HUES48 (cell line): ENCODE measurements at regions not wholly inside any gene's neighbourhood (a gene's known extent, or its start where the extent isn't known, plus 50 kb on each side); places are given as distances from the start of the nearest gene placed in this dataset.
"Not testable (repeated sequence)": the region's sequence is repeated elsewhere in the genome, so short reads cannot be mapped to it uniquely, and the experiment has no call there.

Experiments used
- H3K27ac ChIP-seq: one replicate; pipeline ENCODE4 v1.7.0; 2013; ENCODE audit warnings: low read depth, low read length, inconsistent platforms
- H3K27me3 ChIP-seq: 2 replicates; pipeline ENCODE4 v1.6.1; 2013; ENCODE audit warnings: mild to moderate bottlenecking, low read length; ENCODE audit not compliant: control insufficient read depth, insufficient read depth
- H3K36me3 ChIP-seq: 2 replicates; pipeline ENCODE4 v1.6.1; 2013; ENCODE audit warnings: low read length; ENCODE audit not compliant: control insufficient read depth, insufficient read depth
- H3K4me1 ChIP-seq: 2 replicates; pipeline ENCODE4 v1.6.1; 2013; ENCODE audit warnings: mild to moderate bottlenecking, low read length; ENCODE audit not compliant: control insufficient read depth, insufficient read depth
- H3K4me3 ChIP-seq: 2 replicates; pipeline ENCODE4 v1.5.1; 2013; ENCODE audit warnings: mild to moderate bottlenecking, low read depth, low read length
- H3K9ac ChIP-seq: 2 replicates; pipeline ENCODE4 v1.6.1; 2013; ENCODE audit warnings: mild to moderate bottlenecking, low read depth, low read length, moderate library complexity
- H3K9me3 ChIP-seq: 2 replicates; pipeline ENCODE4 v1.6.1; 2013; ENCODE audit warnings: low read length; ENCODE audit not compliant: control insufficient read depth, insufficient read depth

DNA sequence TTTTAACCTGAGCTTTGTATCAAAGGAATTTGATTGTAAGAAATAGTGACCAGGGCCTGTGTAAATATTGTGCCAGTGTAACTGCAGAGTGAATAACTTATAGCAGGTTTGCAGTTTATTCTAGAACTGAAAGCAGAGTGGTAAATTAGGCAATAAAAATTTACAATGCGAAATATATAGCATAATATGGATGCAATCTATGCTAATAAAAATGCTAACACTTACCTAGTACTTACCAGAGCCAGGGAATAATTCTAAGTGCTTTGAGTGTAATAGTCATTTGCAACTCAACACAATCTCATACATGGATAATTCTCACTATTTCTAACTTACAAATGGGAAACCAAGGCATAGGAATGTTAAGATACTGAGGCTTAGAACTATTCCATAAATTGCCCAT is 303.4 kb downstream of the ISL1 start:
- Histone ChIP-seq H3K4me1 (peaks cover 19% of the 10 kb centered on the region), H3K9ac (no peak overlapping the region), H3K27ac (no peak overlapping the region)

DNA sequence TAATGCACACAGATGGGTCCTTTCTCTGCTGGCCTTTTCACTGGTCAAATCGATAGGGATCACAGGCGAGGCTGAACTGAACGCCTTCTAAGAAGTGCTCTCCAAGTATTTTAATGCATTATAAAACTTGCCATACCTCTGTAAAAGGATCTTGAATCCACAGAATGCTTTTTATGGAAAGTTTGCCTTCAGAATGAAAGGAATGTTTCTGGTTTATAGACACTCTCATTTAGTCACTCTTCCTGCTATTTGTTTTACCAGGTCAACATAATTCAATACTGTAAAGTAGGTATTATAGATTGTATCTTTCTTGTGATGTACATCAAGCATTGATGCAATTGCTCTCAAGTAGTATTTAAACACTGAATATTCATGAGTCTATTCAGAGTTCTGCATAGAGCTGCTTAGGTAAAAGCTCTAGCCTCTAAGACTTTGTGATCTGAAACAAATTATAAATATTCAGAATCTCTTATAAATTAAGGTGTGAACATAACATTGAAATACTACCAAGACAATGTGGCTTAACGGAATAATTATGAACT is 308.4 kb downstream of the ISL1 start:
- Histone ChIP-seq H3K27me3 (no peaks in the 10 kb centered on the region), H3K4me1 (peaks cover 4% of the 10 kb centered on the region), H3K27ac (no peak overlapping the region), H3K4me3 (no peak overlapping the region), H3K36me3 (no peaks in the 10 kb centered on the region), H3K9me3 (no peaks in the 10 kb centered on the region; the same call in none of the 2 replicates), H3K9ac (no peak overlapping the region)

More for the DNA sequence above, 303.4 kb downstream of the ISL1 start:
- Histone ChIP-seq H3K27me3 (no peaks in the 10 kb centered on the region), H3K9me3 (no peaks in the 10 kb centered on the region; the same call in none of the 2 replicates), H3K36me3 (no peaks in the 10 kb centered on the region), H3K4me3 (no peak overlapping the region)

DNA sequence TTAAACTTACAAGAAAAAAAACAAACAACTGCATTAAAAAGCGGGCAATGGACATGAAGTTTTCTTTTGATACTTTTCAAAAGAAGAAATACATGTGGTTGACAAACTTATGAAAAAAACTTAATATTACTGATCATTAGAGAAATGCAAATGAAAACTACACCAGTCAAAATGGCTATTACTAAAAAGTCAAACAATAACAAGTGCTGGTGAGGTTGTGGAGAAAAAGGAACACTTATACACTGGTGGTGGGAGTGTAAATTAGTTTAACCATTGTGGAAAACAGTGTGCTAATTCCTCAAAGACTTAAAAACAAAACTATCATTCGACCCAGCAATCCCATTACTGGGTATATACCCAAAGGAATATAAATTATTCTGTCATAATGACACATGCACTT is 311.6 kb downstream of the ISL1 start:
- Histone ChIP-seq H3K36me3 (no peaks in the 10 kb centered on the region), H3K9me3 (no peaks in the 10 kb centered on the region; the same call in 1 of the 2 replicates), H3K27ac (no peak overlapping the region), H3K27me3 (no peaks in the 10 kb centered on the region), H3K4me1 (no peaks in the 10 kb centered on the region), H3K9ac (no peak overlapping the region), H3K4me3 (no peak overlapping the region)

DNA sequence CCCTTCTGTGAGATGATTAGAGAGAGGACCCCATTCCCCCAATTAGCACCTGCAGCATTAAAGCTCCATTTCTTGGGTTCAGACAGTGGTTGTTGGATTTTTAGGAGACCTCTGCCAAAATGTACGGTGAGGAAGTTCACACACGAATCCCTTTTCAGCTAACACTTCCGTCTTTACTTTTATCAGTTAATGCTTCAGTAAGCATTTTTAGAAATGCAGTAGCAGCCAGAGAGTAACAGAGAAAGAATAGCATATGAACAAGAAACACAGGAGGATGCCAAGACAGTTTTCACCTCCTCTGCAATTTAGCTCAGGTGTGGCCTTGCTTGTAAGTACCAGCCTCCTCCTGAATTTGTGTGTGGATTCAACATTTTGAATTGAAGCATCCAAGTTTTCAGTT is 312.9 kb downstream of the ISL1 start:
- no peaks in the 10 kb centered on the region for H3K4me1 ChIP-seq
- no peak overlapping the region for H3K27ac ChIP-seq
- H3K27me3 ChIP-seq: no peaks in the 10 kb centered on the region
- H3K4me3 ChIP-seq: no peak overlapping the region
- no peaks in the 10 kb centered on the region; the same call in 1 of the 2 replicates for H3K9me3 ChIP-seq
- H3K36me3 ChIP-seq: no peaks in the 10 kb centered on the region
- H3K9ac ChIP-seq: no peak overlapping the region

DNA sequence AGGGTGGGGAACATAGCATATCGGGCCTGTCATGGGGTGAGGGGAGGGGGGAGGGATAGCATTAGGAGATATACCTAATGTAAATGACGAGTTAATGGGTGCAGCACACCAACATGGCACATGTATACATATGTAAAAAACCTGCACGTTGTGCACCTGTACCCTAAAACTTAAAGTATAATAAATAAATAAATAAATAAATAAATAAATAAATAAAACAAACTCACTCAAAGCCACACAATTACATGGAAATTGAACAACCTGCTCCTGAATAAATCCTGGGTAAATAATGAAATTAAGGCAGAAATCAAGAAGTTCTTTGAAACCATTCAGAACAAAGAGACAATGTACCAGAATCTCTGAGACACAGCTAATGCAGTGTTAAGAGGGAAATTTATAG is 318.8 kb downstream of the ISL1 start:
- not testable (repeated sequence) for H3K9me3 ChIP-seq, H3K4me3 ChIP-seq, H3K27me3 ChIP-seq, H3K27ac ChIP-seq, H3K36me3 ChIP-seq, H3K9ac ChIP-seq, H3K4me1 ChIP-seq

DNA sequence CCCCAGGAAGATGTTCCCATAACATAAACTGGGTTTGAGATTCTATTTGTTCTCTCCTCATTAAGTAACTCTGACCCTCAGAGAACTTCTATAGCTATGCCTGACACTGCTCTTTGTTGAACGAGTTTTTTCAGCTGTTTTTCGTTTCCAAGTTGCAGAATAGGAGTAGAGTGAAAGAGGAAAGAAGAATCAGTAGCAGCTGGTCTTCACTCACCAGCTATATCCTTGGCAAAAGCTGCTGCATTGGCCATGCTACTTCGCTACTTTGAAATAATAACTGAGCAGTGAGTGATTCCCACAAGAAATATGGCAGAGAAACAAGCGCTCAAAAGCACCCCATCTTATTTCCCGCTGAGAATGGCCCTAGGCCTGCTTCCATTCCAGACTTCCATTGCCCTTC is 329.0 kb downstream of the ISL1 start:
- Histone ChIP-seq H3K27me3 (no peaks in the 10 kb centered on the region), H3K4me1 (no peaks in the 10 kb centered on the region), H3K4me3 (no peak overlapping the region)

DNA sequence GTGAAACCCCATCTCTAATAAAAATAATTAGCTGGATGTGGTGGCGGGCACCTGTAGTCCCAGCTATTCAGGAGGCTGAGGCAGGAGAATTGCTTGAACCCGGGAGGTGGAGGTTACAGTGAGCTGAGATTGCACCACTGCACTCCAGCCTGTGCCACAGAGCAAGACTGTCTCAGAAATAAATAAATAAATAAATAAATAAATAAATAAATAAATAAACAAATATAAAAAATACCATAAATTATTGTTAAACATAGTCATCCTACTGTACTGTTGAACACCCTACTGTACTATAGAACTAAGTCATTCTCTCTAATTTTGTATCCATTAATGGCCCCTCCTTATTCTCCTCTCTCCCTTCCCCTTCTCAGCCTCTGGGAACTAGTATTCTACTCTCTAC is 332.2 kb downstream of the ISL1 start:
- not testable (repeated sequence) for H3K27me3 ChIP-seq, H3K9me3 ChIP-seq, H3K9ac ChIP-seq, H3K27ac ChIP-seq, H3K4me1 ChIP-seq, H3K36me3 ChIP-seq, H3K4me3 ChIP-seq

More for the DNA sequence above, 329.0 kb downstream of the ISL1 start:
- no peaks in the 10 kb centered on the region for H3K36me3 ChIP-seq
- H3K9me3 ChIP-seq: no peaks in the 10 kb centered on the region
- no peak overlapping the region for H3K9ac ChIP-seq
- no peak overlapping the region for H3K27ac ChIP-seq

DNA sequence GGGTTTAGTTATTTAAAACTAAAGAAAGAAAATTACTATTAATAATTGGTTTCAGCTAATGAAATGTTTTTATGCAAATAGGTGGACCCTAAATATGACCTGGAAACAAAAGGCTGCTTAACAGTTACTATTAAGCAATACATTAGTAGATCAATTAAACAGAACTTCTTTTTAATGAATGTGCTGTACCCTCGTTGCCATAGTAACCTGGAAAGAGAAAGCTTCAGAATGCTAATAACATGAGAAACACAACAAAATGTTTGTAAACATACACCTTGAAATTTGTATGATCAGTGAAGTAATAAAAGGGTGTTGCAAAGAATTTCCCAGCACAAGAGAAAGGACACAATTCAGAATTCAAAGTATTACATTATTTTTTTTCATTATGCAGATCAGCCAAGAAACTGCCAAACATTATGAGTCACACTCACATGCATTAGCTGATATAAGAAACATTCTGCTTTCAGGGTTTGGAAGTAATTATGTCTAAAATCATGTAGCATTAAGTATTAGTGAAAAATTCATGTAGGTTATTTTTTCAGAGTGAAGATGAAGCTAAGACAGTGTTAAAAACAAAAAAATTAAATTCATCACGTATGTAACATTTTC is 348.3 kb downstream of the ISL1 start:
- no peak overlapping the region for H3K9ac ChIP-seq
- H3K9me3 ChIP-seq: no peaks in the 10 kb centered on the region
- 0 out of 2 replicates have a peak, but pooled peaks cover 13% of the 10 kb centered on the region for H3K4me1 ChIP-seq
- peaks cover 17% of the 10 kb centered on the region for H3K27me3 ChIP-seq
- H3K27ac ChIP-seq: no peak overlapping the region
- no peak overlapping the region for H3K4me3 ChIP-seq
- no peaks in the 10 kb centered on the region for H3K36me3 ChIP-seq

DNA sequence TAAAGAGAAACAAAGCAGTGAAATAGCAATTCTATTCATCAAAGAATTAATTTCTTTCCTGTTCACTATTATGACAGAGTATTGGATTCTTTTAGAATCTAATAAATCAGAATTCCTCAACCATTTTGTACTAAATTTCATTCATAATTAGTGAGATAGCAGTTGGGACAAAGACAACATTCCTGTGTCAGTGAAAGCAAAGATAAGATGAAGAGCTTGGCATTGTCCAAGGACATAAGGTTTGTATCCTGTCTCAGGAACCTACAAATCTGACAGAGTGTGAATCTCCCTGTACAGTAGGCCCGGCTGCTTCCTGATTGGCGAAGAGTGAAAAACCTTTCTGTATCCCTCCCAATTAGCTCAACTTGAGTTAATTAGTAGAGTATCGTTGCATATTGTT is 349.1 kb downstream of the ISL1 start:
- Histone ChIP-seq H3K27me3 (peaks cover 17% of the 10 kb centered on the region), H3K9ac (no peak overlapping the region), H3K4me1 (0 out of 2 replicates have a peak, but pooled peaks cover 13% of the 10 kb centered on the region), H3K36me3 (no peaks in the 10 kb centered on the region), H3K27ac (no peak overlapping the region), H3K4me3 (no peak overlapping the region), H3K9me3 (no peaks in the 10 kb centered on the region)

DNA sequence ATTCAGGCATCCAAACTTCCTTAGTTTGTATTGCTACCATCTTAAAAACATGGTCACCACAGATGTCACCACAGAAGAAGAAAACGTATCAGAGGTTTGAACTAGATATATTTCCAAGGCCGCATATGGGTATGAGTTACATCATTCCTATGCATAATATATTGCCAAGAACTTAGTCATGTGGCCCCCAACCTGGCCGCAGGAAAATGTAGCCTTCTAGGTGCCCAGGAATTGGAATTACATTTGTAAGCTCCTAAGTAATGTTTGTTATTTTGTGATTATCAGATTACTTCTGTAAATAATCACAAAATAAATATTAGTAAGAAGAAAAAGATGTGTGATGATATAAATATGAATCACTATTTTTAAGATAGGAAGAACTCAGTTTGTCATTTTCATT is 351.4 kb downstream of the ISL1 start:
- Histone ChIP-seq H3K27me3 (peaks cover 17% of the 10 kb centered on the region), H3K9ac (no peak overlapping the region), H3K9me3 (no peaks in the 10 kb centered on the region), H3K4me3 (no peak overlapping the region), H3K36me3 (no peaks in the 10 kb centered on the region), H3K4me1 (0 out of 2 replicates have a peak, but pooled peaks cover 13% of the 10 kb centered on the region), H3K27ac (no peak overlapping the region)

DNA sequence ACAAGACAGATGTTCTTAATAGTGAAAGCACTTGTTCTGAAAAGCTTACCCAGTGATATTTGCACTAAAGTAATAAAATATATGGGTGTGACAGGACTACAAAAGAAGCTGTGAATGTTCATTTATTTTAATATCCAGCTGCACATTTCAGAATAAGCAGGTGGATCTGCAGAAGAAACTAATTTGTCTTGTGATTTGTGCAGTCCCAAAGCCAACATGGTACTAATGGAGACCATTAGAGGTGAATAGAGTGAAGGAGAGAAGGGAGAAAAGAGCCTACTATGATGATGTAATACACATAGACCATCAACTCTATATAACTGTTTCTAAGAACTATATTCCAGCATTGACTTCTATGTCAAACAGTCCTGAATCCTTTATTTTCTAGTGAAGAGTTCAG is 362.8 kb downstream of the ISL1 start:
- H3K36me3 ChIP-seq: no peaks in the 10 kb centered on the region
- H3K9me3 ChIP-seq: no peaks in the 10 kb centered on the region; the same call in 1 of the 2 replicates
- no peaks in the 10 kb centered on the region for H3K4me1 ChIP-seq
- no peaks in the 10 kb centered on the region for H3K27me3 ChIP-seq
- H3K4me3 ChIP-seq: no peak overlapping the region
- H3K9ac ChIP-seq: no peak overlapping the region
- H3K27ac ChIP-seq: no peak overlapping the region
